ENCODE measurements at regions not wholly inside any gene's neighbourhood (a gene's known extent, or its start where the extent isn't known, plus 50 kb on each side); places are given as distances from the start of the nearest gene placed in this dataset.

DNA sequence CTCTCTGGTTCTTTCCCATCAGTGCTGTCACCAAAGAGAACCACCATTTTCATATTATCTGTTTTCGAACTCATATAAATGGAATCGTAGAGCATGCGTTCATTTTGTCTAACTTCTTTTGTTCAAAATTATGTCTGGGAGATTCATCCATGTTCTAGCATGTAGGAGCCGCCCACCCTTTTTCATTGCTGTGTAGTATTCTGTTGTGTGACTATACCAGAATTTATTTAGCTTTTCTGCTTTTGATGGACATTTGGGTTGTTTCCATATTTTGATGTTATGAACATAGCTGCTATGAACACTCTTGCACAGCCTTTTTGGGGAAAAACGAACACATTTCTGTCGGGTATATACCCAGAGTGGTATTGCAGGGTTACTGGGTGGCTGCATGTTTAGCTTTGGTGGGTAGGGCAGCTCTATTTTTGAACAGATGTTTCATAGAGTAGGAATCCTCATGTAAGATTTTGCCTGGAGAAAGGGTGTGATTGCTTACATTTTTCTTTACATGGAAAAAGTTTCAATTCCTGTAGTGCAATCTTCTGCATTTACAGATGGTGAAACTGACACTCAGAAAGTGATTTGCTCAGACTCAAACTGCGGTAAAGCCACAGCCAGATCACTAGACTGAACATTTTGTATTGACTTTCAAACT, 100.2 kb upstream of the IL12B start:
- TF ChIP-seq, protein P1, sequence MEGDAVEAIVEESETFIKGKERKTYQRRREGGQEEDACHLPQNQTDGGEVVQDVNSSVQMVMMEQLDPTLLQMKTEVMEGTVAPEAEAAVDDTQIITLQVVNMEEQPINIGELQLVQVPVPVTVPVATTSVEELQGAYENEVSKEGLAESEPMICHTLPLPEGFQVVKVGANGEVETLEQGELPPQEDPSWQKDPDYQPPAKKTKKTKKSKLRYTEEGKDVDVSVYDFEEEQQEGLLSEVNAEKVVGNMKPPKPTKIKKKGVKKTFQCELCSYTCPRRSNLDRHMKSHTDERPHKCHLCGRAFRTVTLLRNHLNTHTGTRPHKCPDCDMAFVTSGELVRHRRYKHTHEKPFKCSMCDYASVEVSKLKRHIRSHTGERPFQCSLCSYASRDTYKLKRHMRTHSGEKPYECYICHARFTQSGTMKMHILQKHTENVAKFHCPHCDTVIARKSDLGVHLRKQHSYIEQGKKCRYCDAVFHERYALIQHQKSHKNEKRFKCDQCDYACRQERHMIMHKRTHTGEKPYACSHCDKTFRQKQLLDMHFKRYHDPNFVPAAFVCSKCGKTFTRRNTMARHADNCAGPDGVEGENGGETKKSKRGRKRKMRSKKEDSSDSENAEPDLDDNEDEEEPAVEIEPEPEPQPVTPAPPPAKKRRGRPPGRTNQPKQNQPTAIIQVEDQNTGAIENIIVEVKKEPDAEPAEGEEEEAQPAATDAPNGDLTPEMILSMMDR (IDR thresholded peaks at IDR 0.05; ENCODE audit: insufficient read depth, low read depth, low read length, missing control alignments) = no peak
- H3K4me3 ChIP-seq (ENCODE audit: low read depth, low read length) = no peak overlapping the region
- no peak for DNase-seq (ENCODE audit: low read depth)

DNA sequence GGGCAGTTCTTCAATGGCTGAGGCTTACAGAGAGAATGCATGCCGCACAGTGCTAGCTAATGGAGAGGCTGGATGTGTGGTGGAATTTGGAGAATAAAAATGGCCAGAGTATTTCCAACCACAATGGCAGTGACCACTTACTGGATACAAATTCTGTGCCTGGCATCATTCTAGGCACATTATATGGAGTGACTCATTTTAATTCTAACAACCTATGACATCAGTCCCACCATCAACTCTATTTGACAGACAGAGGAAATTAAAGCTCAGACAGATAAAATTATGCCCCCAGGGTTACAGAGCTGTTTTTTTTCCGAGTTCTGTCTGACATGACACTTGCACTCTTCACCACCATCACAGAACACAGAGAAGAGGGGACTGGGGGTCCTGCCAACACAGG, 105.6 kb upstream of the IL12B start:
- TF ChIP-seq, protein P1 (IDR thresholded peaks at IDR 0.05; ENCODE audit: insufficient read depth, low read depth, low read length, missing control alignments) = no peak
- H3K4me3 ChIP-seq (ENCODE audit: low read depth, low read length) = no peak overlapping the region
- DNase-seq (ENCODE audit: low read depth) = no peak

DNA sequence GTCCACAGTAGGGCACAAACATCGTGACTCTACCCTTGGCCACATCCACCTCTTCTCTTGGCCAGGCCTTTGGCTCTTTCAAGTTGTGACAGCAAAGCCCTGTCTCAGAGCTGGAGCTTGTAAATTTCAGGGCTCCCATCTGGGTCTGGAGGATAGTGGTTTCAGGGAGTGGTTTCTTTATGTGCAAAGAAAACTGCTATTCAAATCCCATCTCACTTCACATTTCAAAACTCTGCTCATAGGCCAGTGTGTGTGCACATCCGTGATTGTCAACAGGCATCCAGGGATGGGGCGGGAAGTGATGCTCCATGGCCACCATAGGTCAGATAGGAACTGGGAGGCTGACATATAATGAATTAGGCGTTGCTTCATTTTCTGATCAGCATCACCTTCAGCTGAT, 107.8 kb upstream of the IL12B start:
- TF ChIP-seq, protein P1 (IDR thresholded peaks at IDR 0.05; ENCODE audit: insufficient read depth, low read depth, low read length, missing control alignments) = no peak
- no peak overlapping the region for H3K4me3 ChIP-seq (ENCODE audit: low read depth, low read length)
- no peak for DNase-seq (ENCODE audit: low read depth)

DNA sequence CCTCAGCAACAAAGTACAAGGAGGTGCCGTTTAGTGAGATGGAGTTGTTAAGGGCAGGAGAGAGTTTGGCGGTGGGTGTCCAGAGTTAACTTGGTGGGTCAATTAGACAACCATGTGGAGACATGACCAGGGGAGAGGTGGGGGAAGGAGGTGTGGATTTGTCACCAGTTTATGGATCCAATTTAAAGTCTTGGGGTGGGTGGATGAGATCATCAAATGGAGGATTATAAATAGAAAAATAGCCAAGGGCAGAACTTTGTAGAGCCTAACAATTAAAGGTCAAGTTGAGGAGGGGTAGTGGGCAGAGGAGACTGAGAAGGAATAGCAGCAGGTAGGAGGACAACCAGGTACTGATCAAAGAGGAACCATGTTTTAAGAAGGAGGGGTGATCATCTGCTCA, 108.7 kb upstream of the IL12B start:
- TF ChIP-seq, protein P1 (IDR thresholded peaks at IDR 0.05; ENCODE audit: insufficient read depth, low read depth, low read length, missing control alignments) = no peak
- no peak for DNase-seq (ENCODE audit: low read depth)
- H3K4me3 ChIP-seq (ENCODE audit: low read depth, low read length) = no peak overlapping the region

DNA sequence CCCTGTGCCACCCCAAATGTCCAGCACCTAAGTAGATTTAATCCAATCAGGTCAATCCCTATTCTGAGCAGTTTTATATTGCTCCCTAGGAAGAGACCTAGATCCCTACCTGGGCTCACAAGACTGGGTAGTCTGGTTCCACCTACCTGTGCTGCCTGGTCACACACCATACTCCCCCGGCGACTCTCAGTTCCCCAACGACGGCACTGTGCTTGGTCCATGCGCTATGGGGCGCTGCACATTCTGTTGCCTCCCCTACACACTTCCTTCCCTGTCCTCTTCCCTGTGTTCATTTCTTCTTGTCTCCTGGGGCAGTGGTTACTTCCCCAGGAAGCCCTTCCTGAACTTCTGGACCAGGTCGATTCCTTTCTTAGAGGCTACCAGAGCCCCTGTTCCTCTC, 109.9 kb upstream of the IL12B start:
- peak; percentile 29 for DNase-seq (ENCODE audit: low read depth)
- TF ChIP-seq, protein P1 (IDR thresholded peaks at IDR 0.05; ENCODE audit: insufficient read depth, low read depth, low read length, missing control alignments) = peak; percentile 10

DNA sequence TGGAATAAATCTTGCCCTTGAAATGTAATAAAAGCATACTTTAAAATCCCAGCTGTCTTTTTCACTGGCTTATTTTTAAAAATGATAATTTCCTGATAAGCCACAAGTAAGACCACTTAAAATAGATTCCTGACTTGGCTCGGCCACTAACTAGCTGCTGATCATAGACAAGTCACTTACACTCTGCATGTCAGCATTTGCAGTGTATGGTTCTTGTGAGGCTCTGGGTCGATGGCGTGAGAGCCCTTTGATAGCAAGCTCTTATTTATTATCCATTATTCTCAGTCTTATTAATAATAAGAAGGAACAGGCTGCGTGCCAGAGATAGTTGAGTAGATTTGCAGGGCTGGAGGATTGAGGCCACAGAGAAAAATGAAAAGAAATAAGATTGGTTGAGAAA, 110.7 kb upstream of the IL12B start:
- TF ChIP-seq, protein P1 (IDR thresholded peaks at IDR 0.05; ENCODE audit: insufficient read depth, low read depth, low read length, missing control alignments) = no peak
- DNase-seq (ENCODE audit: low read depth) = no peak
- H3K4me3 ChIP-seq (ENCODE audit: low read depth, low read length) = no peak overlapping the region

More for the DNA sequence above, 109.9 kb upstream of the IL12B start:
- H3K4me3 ChIP-seq (ENCODE audit: low read depth, low read length) = no peak overlapping the region

DNA sequence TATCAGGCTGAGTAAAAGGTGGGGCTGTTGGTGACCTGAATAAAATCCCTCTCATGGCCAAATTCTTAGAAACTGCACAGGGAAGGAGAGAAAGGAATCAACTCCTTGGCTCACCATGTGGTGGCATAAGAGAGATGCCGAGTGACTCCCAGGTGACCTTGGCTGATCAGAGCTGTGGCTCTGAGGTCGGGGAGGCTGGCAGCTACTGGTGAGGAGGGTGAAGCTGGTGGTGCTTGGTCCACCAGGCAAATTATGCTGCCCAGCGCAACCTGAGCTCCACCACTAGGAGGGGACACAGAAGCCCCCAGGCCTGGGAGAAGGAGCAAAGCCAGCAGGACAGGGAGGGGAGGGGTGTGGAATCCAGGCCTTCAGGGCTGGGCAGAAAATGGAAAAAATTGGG, 111.2 kb upstream of the IL12B start:
- peak; percentile 38 for DNase-seq (ENCODE audit: low read depth)
- TF ChIP-seq, protein P1 (IDR thresholded peaks at IDR 0.05; ENCODE audit: insufficient read depth, low read depth, low read length, missing control alignments) = peak; percentile 16
- H3K4me3 ChIP-seq (ENCODE audit: low read depth, low read length) = no peak overlapping the region

All from GM12865 (cell line).